Nephron (organoid): ENCODE measurements at regions not wholly inside any gene's neighbourhood (a gene's known extent, or its start where the extent isn't known, plus 50 kb on each side); places are given as distances from the start of the nearest gene placed in this dataset.

ENCODE experiments used
- H3K27ac Mint-ChIP-seq, 3 experiments: 2 replicates each; pipeline ENCODE4 v1.8.0; 2020; ENCODE audit warnings: mixed read lengths in 3 of 3, mild to moderate bottlenecking in 2 of 3, moderate library complexity in 1 of 3
- H3K27me3 Mint-ChIP-seq: 2 replicates; pipeline ENCODE4 v1.8.0; 2021; ENCODE audit warnings: low read depth, mild to moderate bottlenecking, moderate library complexity, mixed read lengths
- H3K36me3 Mint-ChIP-seq: 2 replicates; pipeline ENCODE4 v1.8.0; 2020; ENCODE audit warnings: low read depth, mixed read lengths
- H3K4me1 Mint-ChIP-seq: 2 replicates; pipeline ENCODE4 v1.8.0; 2020; ENCODE audit warnings: mixed read lengths
- H3K4me3 Mint-ChIP-seq, 3 experiments: 2 replicates each; pipeline ENCODE4 v1.8.0; 2020; ENCODE audit warnings: mild to moderate bottlenecking in 3 of 3, mixed read lengths in 3 of 3, moderate library complexity in 2 of 3
- H3K9me3 Mint-ChIP-seq: 2 replicates; pipeline ENCODE4 v1.8.0; 2020; ENCODE audit warnings: mixed read lengths
- CTCF ChIP-seq, 3 experiments: fragments of 200-600 bp; sonication (generic); IDR thresholded peaks; one replicate each; pipeline ENCODE4 v1.5.0; 2021; ENCODE audit warnings: antibody characterized with exemption in 3 of 3; ENCODE audit not compliant: unreplicated experiment in 3 of 3

GRCh38 chr7:118129041-118129795 lies 54.7 kb upstream of the LSM8 start:
- Mint-ChIP-seq H3K27ac (no peak overlapping the region), H3K27me3 (no peaks in the 10 kb centered on the region), H3K4me1 (no peaks in the 10 kb centered on the region), H3K4me3 (no peak overlapping the region), H3K36me3 (no peaks in the 10 kb centered on the region), H3K9me3 (peaks cover 24% of the 10 kb centered on the region)
- no peak for TF ChIP-seq CTCF (IDR thresholded peaks at IDR 0.05; ENCODE audit: unreplicated experiment in 3 of 3)

DNA sequence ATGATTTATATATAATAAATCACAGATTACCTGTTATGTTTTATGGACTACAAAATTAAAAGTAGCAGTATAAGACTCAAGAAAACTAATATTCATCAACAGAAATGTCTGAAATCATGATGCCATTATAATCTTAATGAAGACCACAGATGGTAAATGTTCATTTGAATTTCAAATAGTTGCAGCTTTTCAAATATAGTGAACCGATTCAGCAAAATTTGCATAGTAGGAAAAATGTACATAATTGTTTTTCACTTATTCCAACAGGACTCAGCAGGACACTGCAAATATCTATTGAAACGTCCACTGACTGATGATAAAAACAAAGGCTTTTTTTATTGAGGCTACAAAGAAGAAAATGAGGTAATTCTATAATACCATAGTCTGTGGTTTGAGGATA lies 51.2 kb upstream of the LSM8 start:
- no peak overlapping the region for H3K27ac Mint-ChIP-seq
- H3K9me3 Mint-ChIP-seq, result peaks cover 8% of the 10 kb centered on the region
- peaks cover 6% of the 10 kb centered on the region for H3K27me3 Mint-ChIP-seq
- no peaks in the 10 kb centered on the region for H3K4me1 Mint-ChIP-seq
- H3K36me3 Mint-ChIP-seq, result peaks cover 4% of the 10 kb centered on the region
- no peak for TF ChIP-seq CTCF (IDR thresholded peaks at IDR 0.05; ENCODE audit: unreplicated experiment in 3 of 3)
- H3K4me3 Mint-ChIP-seq, result no peak overlapping the region
